GM12891 (cell line): ENCODE measurements at regions not wholly inside any gene's neighbourhood (a gene's known extent, or its start where the extent isn't known, plus 50 kb on each side); places are given as distances from the start of the nearest gene placed in this dataset.

Experiments used
- DNase-seq: peaks from one replicate; pipeline ENCODE4 v3.0.0; 2011; ENCODE audit warnings: low spot score; ENCODE audit not compliant: insufficient read length
- FAIRE-seq: peaks from 2 replicates; lab custom pipeline; 2011; peaks lifted over from hg19 to GRCh38; lab: Jason Lieb, UNC
- PAX5 ChIP-seq: IDR thresholded peaks from 2 replicates; pipeline ENCODE4 v1.6.1; 2011; ENCODE audit warnings: low read length, moderate library complexity, mild to moderate bottlenecking; ENCODE audit not compliant: insufficient read depth, severe bottlenecking
- POLR2A ChIP-seq: IDR thresholded peaks from 2 replicates; pipeline ENCODE4 v1.6.1; 2011; ENCODE audit warnings: low read depth, low read length, control low read depth
- POLR2AphosphoS5 ChIP-seq: IDR thresholded peaks from 2 replicates; pipeline ENCODE4 v1.6.1; 2011; ENCODE audit warnings: low read depth, low read length, control low read depth
- POU2F2 ChIP-seq: IDR thresholded peaks from 2 replicates; pipeline ENCODE4 v1.6.1; 2011; ENCODE audit warnings: low read depth, mild to moderate bottlenecking, control low read depth, low read length, moderate library complexity
- SPI1 ChIP-seq: IDR thresholded peaks from 2 replicates; pipeline ENCODE4 v1.6.1; 2011; ENCODE audit warnings: low read depth, low read length, control low read depth
- TAF1 ChIP-seq: IDR thresholded peaks from 2 replicates; pipeline ENCODE4 v1.6.1; 2011; ENCODE audit warnings: low read depth, low read length, control low read depth

- no peak for DNase-seq
- FAIRE-seq: no peak
- TF ChIP-seq SPI1: no peak
- TF ChIP-seq PAX5: no peak
- TF ChIP-seq POLR2A: no peak
- no peak for TF ChIP-seq TAF1
- no peak for TF ChIP-seq POLR2AphosphoS5
These were observed 107.0 kb upstream of the RET start for GRCh38 chr10:42969909-42970308.

DNA sequence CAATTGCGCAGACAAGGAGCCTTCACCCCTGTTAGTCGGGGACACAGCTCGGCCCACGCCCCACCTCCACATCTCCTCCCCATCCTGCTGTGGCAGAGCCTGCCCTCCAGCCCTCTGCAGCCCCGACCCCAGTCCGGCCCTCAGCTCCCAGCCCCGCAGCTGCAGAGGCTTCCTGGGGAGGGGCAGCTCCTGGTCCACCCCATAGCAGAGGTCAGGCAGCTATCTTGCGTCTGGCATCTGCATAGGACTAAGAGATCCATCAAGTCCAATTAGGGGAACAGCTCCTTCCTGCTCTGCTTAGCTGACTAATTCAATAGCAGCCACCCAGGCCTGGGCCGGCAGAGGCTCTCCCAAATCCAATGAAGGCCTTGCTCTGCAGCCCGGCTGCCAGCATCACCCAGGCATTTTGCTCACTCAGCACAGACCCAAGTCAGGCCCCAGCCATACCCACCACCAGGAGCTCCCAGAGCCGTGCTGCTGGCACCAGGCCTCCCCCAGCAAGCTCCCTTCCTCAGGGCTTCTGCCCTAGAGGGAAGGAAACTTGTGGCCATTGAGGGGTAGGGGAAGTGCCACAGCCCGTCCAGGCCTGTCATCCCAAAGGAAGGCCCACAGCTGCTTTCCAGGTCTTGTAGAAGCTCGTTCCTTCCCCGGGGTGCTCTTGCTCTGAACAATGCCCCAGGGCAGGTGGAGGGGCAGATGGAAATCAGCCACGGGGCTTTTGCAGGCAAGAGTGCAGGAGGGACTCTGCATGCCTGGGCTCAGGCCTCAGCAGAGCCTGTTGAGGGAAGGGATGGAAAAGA lies 106.2 kb upstream of the RET start:
- no peak for FAIRE-seq
- no peak for TF ChIP-seq POU2F2
- no peak for TF ChIP-seq POLR2A
- no peak for DNase-seq

GRCh38 chr10:42971251-42971599 lies 105.6 kb upstream of the RET start:
- DNase-seq (no peak), FAIRE-seq (no peak)
- TF ChIP-seq POLR2A: no peak
- no peak for TF ChIP-seq POU2F2
- no peak for TF ChIP-seq PAX5
- TF ChIP-seq TAF1: no peak
- TF ChIP-seq SPI1: no peak
- no peak for TF ChIP-seq POLR2AphosphoS5

DNA sequence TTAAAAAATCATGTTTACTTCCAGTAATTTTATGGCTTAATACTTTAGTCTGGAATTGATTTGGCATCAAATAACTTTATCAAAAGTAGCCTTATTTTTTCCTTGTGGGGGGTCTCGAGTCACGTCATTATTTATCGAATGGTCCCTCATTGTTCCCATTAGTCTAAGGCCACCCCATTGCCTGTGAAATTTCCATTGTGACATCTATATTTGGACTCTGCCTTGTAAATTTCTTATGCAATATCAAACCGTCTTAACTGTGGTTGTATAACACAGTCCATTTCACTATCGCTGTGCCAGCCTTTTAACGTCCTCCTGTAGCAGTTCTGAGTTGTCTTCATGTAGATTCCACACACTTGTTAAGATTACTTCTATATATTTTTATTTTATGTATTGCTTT lies 103.9 kb upstream of the RET start:
- FAIRE-seq: no peak
- no peak for DNase-seq
- TF ChIP-seq POU2F2: no peak
- no peak for TF ChIP-seq POLR2A
- no peak for TF ChIP-seq TAF1
- TF ChIP-seq SPI1: no peak
- no peak for TF ChIP-seq PAX5
- no peak for TF ChIP-seq POLR2AphosphoS5

- no peak for TF ChIP-seq PAX5
- no peak for TF ChIP-seq SPI1
- TF ChIP-seq POLR2A: no peak
- no peak for TF ChIP-seq POLR2AphosphoS5
- no peak for TF ChIP-seq TAF1
- TF ChIP-seq POU2F2: no peak
- FAIRE-seq (no peak), DNase-seq (no peak)
These were observed 103.5 kb upstream of the RET start for GRCh38 chr10:42973411-42973810.

DNA sequence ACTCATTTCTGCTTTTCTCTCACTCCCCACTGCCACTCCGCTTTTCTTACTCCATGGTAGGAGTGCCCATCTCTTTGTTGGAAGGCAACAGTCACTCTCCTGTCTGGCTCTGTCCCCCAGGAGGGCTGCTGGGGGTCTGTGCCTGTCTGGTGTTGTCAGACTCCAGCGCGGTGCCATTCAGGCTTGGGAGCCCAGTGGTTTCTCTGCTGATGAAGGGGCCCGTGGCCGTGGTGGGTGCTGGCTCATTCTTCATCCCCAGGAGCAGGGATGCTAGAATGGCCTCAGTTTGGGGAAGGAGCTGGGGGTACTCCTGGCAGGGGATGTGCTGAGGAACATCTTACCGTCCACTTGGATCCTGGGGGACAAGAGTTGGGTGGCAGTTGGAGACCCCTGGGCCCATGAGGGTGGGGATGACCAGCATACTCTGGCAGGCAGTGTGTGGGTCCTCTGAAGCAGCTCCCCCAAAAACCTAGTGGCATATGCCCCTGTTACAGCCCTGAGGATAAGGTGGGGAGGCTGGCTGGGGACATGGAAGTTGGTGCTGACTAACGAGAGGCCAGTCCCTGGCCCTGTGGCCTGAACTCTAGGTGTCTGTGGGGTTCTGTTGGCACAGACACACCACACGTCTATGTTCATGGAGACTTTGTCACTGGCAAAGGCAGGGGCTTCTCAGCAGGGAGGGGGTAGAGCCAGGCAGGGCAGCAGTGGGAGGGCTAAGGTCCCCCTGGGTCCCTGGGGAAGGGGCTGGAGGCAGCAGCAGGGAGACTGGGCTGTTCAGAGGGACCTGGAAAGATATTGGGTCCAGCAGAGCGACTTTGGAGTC lies 102.8 kb upstream of the RET start:
- no peak for TF ChIP-seq POLR2AphosphoS5
- DNase-seq (no peak), FAIRE-seq (no peak)

- DNase-seq: no peak
- TF ChIP-seq POLR2AphosphoS5: no peak
- TF ChIP-seq POU2F2: no peak
- TF ChIP-seq PAX5: no peak
- TF ChIP-seq POLR2A: no peak
- no peak for TF ChIP-seq SPI1
- no peak for TF ChIP-seq TAF1
- FAIRE-seq: no peak
These were observed 102.2 kb upstream of the RET start for GRCh38 chr10:42974693-42975002.

DNA sequence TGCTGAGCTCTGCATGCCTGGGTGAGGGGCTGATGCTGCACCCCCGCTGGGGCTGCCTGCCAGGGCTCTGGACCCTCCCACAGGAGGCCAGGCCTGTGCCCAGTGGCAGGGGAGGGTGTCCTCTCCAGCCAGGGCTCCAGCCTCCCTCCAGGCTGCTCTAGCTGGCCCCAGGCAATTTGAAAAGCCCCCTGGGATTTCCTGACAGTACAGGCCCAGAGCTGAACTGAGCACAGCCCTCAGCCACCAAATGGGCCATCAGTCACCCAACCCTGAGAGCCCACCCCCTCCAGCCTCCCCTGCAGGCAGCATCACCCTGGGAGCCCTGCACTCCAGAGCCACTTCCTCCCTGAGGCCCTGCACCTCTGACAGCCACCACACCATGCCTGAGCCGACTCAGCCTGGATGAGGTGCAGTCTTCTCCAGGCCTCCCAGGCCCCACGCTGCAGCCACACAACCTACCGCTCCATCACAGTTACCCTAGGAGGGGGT lies 101.8 kb upstream of the RET start:
- no peak for FAIRE-seq
- TF ChIP-seq POU2F2 (no peak), SPI1 (no peak), PAX5 (no peak), POLR2A (no peak), TAF1 (no peak), POLR2AphosphoS5 (no peak)
- DNase-seq: no peak

GRCh38 chr10:42975558-42976340 lies 101.1 kb upstream of the RET start:
- DNase-seq (no peak), FAIRE-seq (no peak)
- TF ChIP-seq TAF1 (no peak), SPI1 (no peak), POU2F2 (no peak), POLR2AphosphoS5 (no peak), POLR2A (no peak), PAX5 (no peak)
